ENCODE measurements at regions not wholly inside any gene's neighbourhood (a gene's known extent, or its start where the extent isn't known, plus 50 kb on each side); places are given as distances from the start of the nearest gene placed in this dataset.

DNA sequence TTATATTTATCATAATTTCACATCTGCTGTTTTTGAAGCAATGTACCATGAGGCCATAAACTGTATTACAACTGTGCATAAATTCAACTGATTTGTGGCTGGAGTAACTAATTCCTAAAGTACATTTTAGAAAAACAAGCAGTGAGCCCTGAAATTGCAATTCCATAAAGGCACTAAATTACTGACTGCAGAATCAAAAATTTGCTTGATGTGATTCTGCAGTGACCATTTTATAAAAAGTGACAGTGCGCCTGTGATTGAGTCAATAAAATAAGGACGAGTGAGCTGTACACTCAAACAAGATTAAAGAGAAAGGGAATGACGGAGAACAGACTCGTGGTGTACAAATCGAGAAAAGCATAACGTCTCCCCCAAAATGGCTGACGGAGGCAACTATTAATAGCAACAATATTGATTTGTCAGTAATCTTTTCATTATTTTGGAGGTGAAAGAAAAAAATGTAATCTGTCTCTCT lies 121.4 kb upstream of the MEIS2 start:
- in situ Hi-C loops (cut with HindIII; ENCODE audit: low sequenced_read_pairs), result no loop called here
- no peak overlapping the region for H3K4me3 ChIP-seq (ENCODE audit: low read depth, low read length)
- TF ChIP-seq, protein P1, sequence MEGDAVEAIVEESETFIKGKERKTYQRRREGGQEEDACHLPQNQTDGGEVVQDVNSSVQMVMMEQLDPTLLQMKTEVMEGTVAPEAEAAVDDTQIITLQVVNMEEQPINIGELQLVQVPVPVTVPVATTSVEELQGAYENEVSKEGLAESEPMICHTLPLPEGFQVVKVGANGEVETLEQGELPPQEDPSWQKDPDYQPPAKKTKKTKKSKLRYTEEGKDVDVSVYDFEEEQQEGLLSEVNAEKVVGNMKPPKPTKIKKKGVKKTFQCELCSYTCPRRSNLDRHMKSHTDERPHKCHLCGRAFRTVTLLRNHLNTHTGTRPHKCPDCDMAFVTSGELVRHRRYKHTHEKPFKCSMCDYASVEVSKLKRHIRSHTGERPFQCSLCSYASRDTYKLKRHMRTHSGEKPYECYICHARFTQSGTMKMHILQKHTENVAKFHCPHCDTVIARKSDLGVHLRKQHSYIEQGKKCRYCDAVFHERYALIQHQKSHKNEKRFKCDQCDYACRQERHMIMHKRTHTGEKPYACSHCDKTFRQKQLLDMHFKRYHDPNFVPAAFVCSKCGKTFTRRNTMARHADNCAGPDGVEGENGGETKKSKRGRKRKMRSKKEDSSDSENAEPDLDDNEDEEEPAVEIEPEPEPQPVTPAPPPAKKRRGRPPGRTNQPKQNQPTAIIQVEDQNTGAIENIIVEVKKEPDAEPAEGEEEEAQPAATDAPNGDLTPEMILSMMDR (IDR thresholded peaks at IDR 0.05; ENCODE audit: low read depth, low read length), result no peak
- DNase-seq (ENCODE audit: low read depth, low spot score), result no peak

- in situ Hi-C loops (cut with HindIII; ENCODE audit: low sequenced_read_pairs), result no loop called here
- TF ChIP-seq, protein P1 (IDR thresholded peaks at IDR 0.05; ENCODE audit: low read depth, low read length), result no peak
- H3K4me3 ChIP-seq (ENCODE audit: low read depth, low read length), result no peak overlapping the region
- no peak for DNase-seq (ENCODE audit: low read depth, low spot score)
Measured at GRCh38 chr15:37223089-37223488, 122.7 kb upstream of the MEIS2 start.

- no peak overlapping the region for H3K4me3 ChIP-seq (ENCODE audit: low read depth, low read length)
- DNase-seq (ENCODE audit: low read depth, low spot score), result no peak
- TF ChIP-seq, protein P1 (IDR thresholded peaks at IDR 0.05; ENCODE audit: low read depth, low read length), result no peak
- in situ Hi-C loops (cut with HindIII; ENCODE audit: low sequenced_read_pairs), result no loop called here
Measured at GRCh38 chr15:37229855-37230619, 129.7 kb upstream of the MEIS2 start.

DNA sequence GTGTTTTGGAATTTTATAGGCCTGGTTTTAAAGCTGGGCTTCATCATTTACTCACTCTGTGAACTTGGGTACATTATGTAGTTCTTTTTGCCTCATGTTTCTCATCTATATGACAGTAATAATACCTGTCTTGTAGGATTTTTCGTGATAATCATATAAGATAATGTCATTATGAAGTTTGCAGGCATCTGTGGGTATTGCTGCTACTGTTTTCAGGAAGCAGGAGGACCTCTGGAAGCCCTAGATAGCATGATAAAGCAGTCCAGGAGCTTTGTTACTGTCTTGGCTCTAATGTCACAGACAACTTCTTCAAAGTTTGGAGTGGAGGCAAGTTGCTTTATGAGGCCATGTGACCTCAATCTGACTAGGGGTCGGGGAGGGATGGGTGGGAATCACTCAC lies 145.0 kb upstream of the MEIS2 start:
- in situ Hi-C loops (cut with HindIII; ENCODE audit: low sequenced_read_pairs), result no loop called here
- DNase-seq (ENCODE audit: low read depth, low spot score), result no peak
- H3K4me3 ChIP-seq (ENCODE audit: low read depth, low read length), result no peak overlapping the region
- TF ChIP-seq, protein P1 (IDR thresholded peaks at IDR 0.05; ENCODE audit: low read depth, low read length), result no peak

DNA sequence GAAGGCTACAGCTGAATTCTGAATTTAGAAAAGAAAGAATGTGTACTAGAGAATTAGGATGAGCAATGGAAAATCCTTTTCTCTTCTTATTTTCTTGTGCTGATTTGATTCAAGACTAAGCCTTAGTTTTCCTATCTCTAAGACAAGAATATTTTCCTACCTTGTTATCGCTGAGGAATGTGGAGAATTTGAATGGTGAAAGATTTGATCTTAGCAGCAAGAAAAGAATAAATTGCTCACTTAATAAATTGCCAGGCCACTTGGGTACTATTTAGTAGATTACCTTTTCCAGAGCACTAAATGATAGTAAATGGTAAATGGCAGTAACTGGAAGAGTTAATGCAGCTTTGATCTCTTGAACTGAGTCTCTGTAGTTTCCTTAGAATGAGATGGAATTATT lies 145.7 kb upstream of the MEIS2 start:
- TF ChIP-seq, protein P1 (IDR thresholded peaks at IDR 0.05; ENCODE audit: low read depth, low read length), result no peak
- DNase-seq (ENCODE audit: low read depth, low spot score), result no peak
- in situ Hi-C loops (cut with HindIII; ENCODE audit: low sequenced_read_pairs), result no loop called here
- H3K4me3 ChIP-seq (ENCODE audit: low read depth, low read length), result no peak overlapping the region

GRCh38 chr15:37246856-37247255 lies 146.5 kb upstream of the MEIS2 start:
- no peak overlapping the region for H3K4me3 ChIP-seq (ENCODE audit: low read depth, low read length)
- TF ChIP-seq, protein P1 (IDR thresholded peaks at IDR 0.05; ENCODE audit: low read depth, low read length), result no peak
- DNase-seq (ENCODE audit: low read depth, low spot score), result no peak
- in situ Hi-C loops (cut with HindIII; ENCODE audit: low sequenced_read_pairs), result no loop called here

All from astrocyte of the spinal cord (primary cell).